ENCODE measurements at regions not wholly inside any gene's neighbourhood (a gene's known extent, or its start where the extent isn't known, plus 50 kb on each side); places are given as distances from the start of the nearest gene placed in this dataset.

- no peak for DNase-seq (ENCODE audit: low spot score)
- in situ Hi-C loops (cut with MboI; ENCODE audit: low sequenced_read_pairs, unreplicated experiment) = no loop called here
- TF ChIP-seq CTCF (IDR thresholded peaks at IDR 0.05; ENCODE audit: borderline replicate concordance, control extremely low read depth, extremely low read depth, insufficient read depth, missing control alignments) = no peak
Measured at GRCh38 chr10:78588194-78588811, 480.5 kb upstream of the ZMIZ1 start.

GRCh38 chr10:78589687-78590086, 479.1 kb upstream of the ZMIZ1 start:
- DNase-seq (ENCODE audit: low spot score) = no peak
- in situ Hi-C loops (cut with MboI; ENCODE audit: low sequenced_read_pairs, unreplicated experiment) = no loop called here
- TF ChIP-seq CTCF (IDR thresholded peaks at IDR 0.05; ENCODE audit: borderline replicate concordance, control extremely low read depth, extremely low read depth, insufficient read depth, missing control alignments) = no peak

- DNase-seq (ENCODE audit: low spot score) = no peak
- in situ Hi-C loops (cut with MboI; ENCODE audit: low sequenced_read_pairs, unreplicated experiment) = no loop called here
- no peak for TF ChIP-seq CTCF (IDR thresholded peaks at IDR 0.05; ENCODE audit: borderline replicate concordance, control extremely low read depth, extremely low read depth, insufficient read depth, missing control alignments)
Measured at GRCh38 chr10:78591066-78591465, 477.7 kb upstream of the ZMIZ1 start.

- in situ Hi-C loops (cut with MboI; ENCODE audit: low sequenced_read_pairs, unreplicated experiment) = no loop called here
- TF ChIP-seq CTCF (IDR thresholded peaks at IDR 0.05; ENCODE audit: borderline replicate concordance, control extremely low read depth, extremely low read depth, insufficient read depth, missing control alignments) = no peak
- no peak for DNase-seq (ENCODE audit: low spot score)
Measured at GRCh38 chr10:78594559-78595268, 474.1 kb upstream of the ZMIZ1 start.

- in situ Hi-C loops (cut with MboI; ENCODE audit: low sequenced_read_pairs, unreplicated experiment) = no loop called here
- TF ChIP-seq CTCF (IDR thresholded peaks at IDR 0.05; ENCODE audit: borderline replicate concordance, control extremely low read depth, extremely low read depth, insufficient read depth, missing control alignments) = no peak
- DNase-seq (ENCODE audit: low spot score) = no peak
Measured at GRCh38 chr10:78595269-78595619, 473.5 kb upstream of the ZMIZ1 start.

- TF ChIP-seq CTCF (IDR thresholded peaks at IDR 0.05; ENCODE audit: borderline replicate concordance, control extremely low read depth, extremely low read depth, insufficient read depth, missing control alignments) = no peak
- DNase-seq (ENCODE audit: low spot score) = no peak
- in situ Hi-C loops (cut with MboI; ENCODE audit: low sequenced_read_pairs, unreplicated experiment) = no loop called here
Measured at GRCh38 chr10:78596556-78596955, 472.2 kb upstream of the ZMIZ1 start.

All from GM13976 (cell line).